Coronary artery (tissue), 2 donors: ENCODE measurements at regions not wholly inside any gene's neighbourhood (a gene's known extent, or its start where the extent isn't known, plus 50 kb on each side); places are given as distances from the start of the nearest gene placed in this dataset.
A peak's percentile ranks its signal among the peaks of the same experiment; 100 is the strongest.
"Not testable (repeated sequence)": the region's sequence is repeated elsewhere in the genome, so short reads cannot be mapped to it uniquely, and the experiment has no call there.

ENCODE experiments used
- DNase-seq: peaks from one replicate; pipeline ENCODE4 v3.0.0-alpha.2; 2017; ENCODE audit warnings: low spot score
- H3K27ac ChIP-seq, 2 donors: fragments of 200-600 bp; sonication (generic); one replicate each; pipeline ENCODE4 v1.5.1; 2016 to 2019
- H3K4me3 ChIP-seq: fragments of 200-600 bp; sonication (generic); 2 replicates; pipeline ENCODE4 v1.5.1; 2016; ENCODE audit warnings: mild to moderate bottlenecking, moderate library complexity
- CTCF ChIP-seq: fragments of 200-600 bp; sonication (generic); IDR thresholded peaks from one replicate; pipeline ENCODE4 v1.5.1; 2019; ENCODE audit warnings: antibody characterized with exemption

GRCh38 chr11:128031538-128032134, 555.7 kb downstream of the ETS1 start:
- not testable (repeated sequence) for DNase-seq, H3K4me3 ChIP-seq, H3K27ac ChIP-seq
- peak; percentile 47 for TF ChIP-seq CTCF

GRCh38 chr11:128029219-128029722, 558.1 kb downstream of the ETS1 start:
- DNase-seq, result no peak
- no peak for TF ChIP-seq CTCF
- Histone ChIP-seq H3K4me3 (no peak overlapping the region), H3K27ac (no peak overlapping the region)

- no peak overlapping the region for H3K27ac ChIP-seq
- TF ChIP-seq CTCF, result no peak
- H3K4me3 ChIP-seq, result no peak overlapping the region
- no peak for DNase-seq
Observed at GRCh38 chr11:128026596-128026995, 560.8 kb downstream of the ETS1 start.

- Histone ChIP-seq H3K4me3 (no peak overlapping the region), H3K27ac (no peak overlapping the region)
- no peak for DNase-seq
- no peak for TF ChIP-seq CTCF
Observed at GRCh38 chr11:128022761-128023160, 564.6 kb downstream of the ETS1 start.

GRCh38 chr11:128022007-128022368, 565.4 kb downstream of the ETS1 start:
- no peak overlapping the region for H3K27ac ChIP-seq
- H3K4me3 ChIP-seq, result no peak overlapping the region
- TF ChIP-seq CTCF, result no peak
- no peak for DNase-seq

GRCh38 chr11:128021349-128022006, 565.9 kb downstream of the ETS1 start:
- no peak for TF ChIP-seq CTCF
- Histone ChIP-seq H3K4me3 (no peak overlapping the region), H3K27ac (no peak overlapping the region)
- DNase-seq, result no peak

GRCh38 chr11:128018692-128019091, 568.7 kb downstream of the ETS1 start:
- Histone ChIP-seq H3K4me3 (no peak overlapping the region), H3K27ac (no peak overlapping the region)
- DNase-seq, result no peak
- no peak for TF ChIP-seq CTCF
